ENCODE measurements at regions not wholly inside any gene's neighbourhood (a gene's known extent, or its start where the extent isn't known, plus 50 kb on each side); places are given as distances from the start of the nearest gene placed in this dataset.

- no peak for TF ChIP-seq CTCF (IDR thresholded peaks at IDR 0.05; ENCODE audit: borderline replicate concordance)
- no peaks in the 10 kb centered on the region for H3K27me3 ChIP-seq (ENCODE audit: low read depth)
- H3K4me1 ChIP-seq, result no peaks in the 10 kb centered on the region
- H3K36me3 ChIP-seq, result no peaks in the 10 kb centered on the region
- DNase-seq, result no peak
- peaks cover 5% of the 10 kb centered on the region for H3K9me3 ChIP-seq (replicated peaks)
- no peak overlapping the region for H3K27ac ChIP-seq (replicated peaks)
- H3K4me3 ChIP-seq, result no peak overlapping the region
- intact Hi-C loops (cut with micrococcal nuclease), result no loop called here
These were observed 904.1 kb downstream of the KCNMA1 start for GRCh38 chr10:76733441-76733936.

- H3K36me3 ChIP-seq, result no peaks in the 10 kb centered on the region
- peaks cover 5% of the 10 kb centered on the region for H3K9me3 ChIP-seq (replicated peaks)
- H3K4me3 ChIP-seq, result no peak overlapping the region
- intact Hi-C loops (cut with micrococcal nuclease), result no loop called here
- no peak for DNase-seq
- no peaks in the 10 kb centered on the region for H3K4me1 ChIP-seq
- no peaks in the 10 kb centered on the region for H3K27me3 ChIP-seq (ENCODE audit: low read depth)
- H3K27ac ChIP-seq (replicated peaks), result no peak overlapping the region
- TF ChIP-seq CTCF (IDR thresholded peaks at IDR 0.05; ENCODE audit: borderline replicate concordance), result no peak
These were observed 905.3 kb downstream of the KCNMA1 start for GRCh38 chr10:76732306-76732705.

- H3K4me3 ChIP-seq, result no peak overlapping the region
- H3K27me3 ChIP-seq (ENCODE audit: low read depth), result no peaks in the 10 kb centered on the region
- TF ChIP-seq CTCF (IDR thresholded peaks at IDR 0.05; ENCODE audit: borderline replicate concordance), result no peak
- no peak overlapping the region for H3K27ac ChIP-seq (replicated peaks)
- DNase-seq, result no peak
- H3K4me1 ChIP-seq, result no peaks in the 10 kb centered on the region
- H3K36me3 ChIP-seq, result no peaks in the 10 kb centered on the region
- intact Hi-C loops (cut with micrococcal nuclease), result no loop called here
- H3K9me3 ChIP-seq (replicated peaks), result peaks cover 5% of the 10 kb centered on the region
These were observed 907.6 kb downstream of the KCNMA1 start for GRCh38 chr10:76729841-76730487.

- H3K9me3 ChIP-seq (replicated peaks), result peaks cover 5% of the 10 kb centered on the region
- no peaks in the 10 kb centered on the region for H3K27me3 ChIP-seq (ENCODE audit: low read depth)
- no peak overlapping the region for H3K27ac ChIP-seq (replicated peaks)
- no peak for TF ChIP-seq CTCF (IDR thresholded peaks at IDR 0.05; ENCODE audit: borderline replicate concordance)
- no peaks in the 10 kb centered on the region for H3K36me3 ChIP-seq
- H3K4me3 ChIP-seq, result no peak overlapping the region
- no peak for DNase-seq
- H3K4me1 ChIP-seq, result no peaks in the 10 kb centered on the region
- intact Hi-C loops (cut with micrococcal nuclease), result no loop called here
These were observed 908.3 kb downstream of the KCNMA1 start for GRCh38 chr10:76729346-76729745.

- H3K27me3 ChIP-seq (ENCODE audit: low read depth), result no peaks in the 10 kb centered on the region
- peaks cover 3% of the 10 kb centered on the region for H3K4me1 ChIP-seq
- no peak overlapping the region for H3K4me3 ChIP-seq
- H3K9me3 ChIP-seq (replicated peaks), result peaks cover 5% of the 10 kb centered on the region
- DNase-seq, result no peak
- H3K36me3 ChIP-seq, result no peaks in the 10 kb centered on the region
- no peak for TF ChIP-seq CTCF (IDR thresholded peaks at IDR 0.05; ENCODE audit: borderline replicate concordance)
- intact Hi-C loops (cut with micrococcal nuclease), result no loop called here
- no peak overlapping the region for H3K27ac ChIP-seq (replicated peaks)
These were observed 910.6 kb downstream of the KCNMA1 start for GRCh38 chr10:76727038-76727437.
